PC-3 (cell line): ENCODE measurements at regions not wholly inside any gene's neighbourhood (a gene's known extent, or its start where the extent isn't known, plus 50 kb on each side); places are given as distances from the start of the nearest gene placed in this dataset.

Experiments used
- CTCF ChIP-seq: fragments of 300-600 bp; sonication (generic); conservative IDR thresholded peaks from 2 replicates; pipeline ENCODE4 v1.5.1; 2017; ENCODE audit warnings: antibody characterized with exemption, low read depth, mild to moderate bottlenecking, low read length
- EZH2 ChIP-seq: fragments of 300-600 bp; sonication (generic); IDR thresholded peaks from one replicate; pipeline ENCODE4 v1.6.1; 2017; ENCODE audit warnings: antibody characterized with exemption, mild to moderate bottlenecking, low read length; ENCODE audit not compliant: unreplicated experiment
- EZH2phosphoT487 ChIP-seq: fragments of 300-600 bp; sonication (generic); IDR thresholded peaks from 2 replicates; pipeline ENCODE4 v1.6.1; 2018; ENCODE audit warnings: mild to moderate bottlenecking, antibody characterized with exemption, low read length, borderline replicate concordance

DNA sequence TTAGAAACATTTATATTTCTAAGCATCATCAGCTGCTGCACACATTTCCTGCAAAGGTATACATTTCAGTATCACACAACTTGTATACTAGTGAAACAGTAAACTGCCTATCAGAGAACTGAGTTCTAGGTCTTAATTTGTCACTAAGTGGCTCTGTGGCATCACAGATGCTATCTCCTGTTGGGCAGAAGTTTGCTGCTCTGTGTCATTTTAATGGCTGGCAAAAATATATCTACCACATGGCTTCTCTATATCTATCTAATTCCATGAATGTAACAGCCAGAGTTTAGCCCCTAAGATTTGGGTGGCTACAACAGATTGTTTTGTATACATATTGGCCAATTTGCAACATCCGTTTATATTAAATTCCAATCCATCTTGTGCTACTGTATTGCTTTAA lies 1231.9 kb upstream of the C9orf72 start:
- TF ChIP-seq EZH2, result no peak
- no peak for TF ChIP-seq CTCF
- TF ChIP-seq EZH2phosphoT487, result no peak
